CD1c-positive myeloid dendritic cell (primary cell): ENCODE measurements at regions not wholly inside any gene's neighbourhood (a gene's known extent, or its start where the extent isn't known, plus 50 kb on each side); places are given as distances from the start of the nearest gene placed in this dataset.
"Not testable (repeated sequence)": the region's sequence is repeated elsewhere in the genome, so short reads cannot be mapped to it uniquely, and the experiment has no call there.

ENCODE experiments used
- DNase-seq: peaks from one replicate; pipeline ENCODE4 v3.0.0-alpha.2; 2016; ENCODE audit errors: extremely low spot score

GRCh38 chr5:58357799-58358500 lies 101.9 kb downstream of the PLK2 start:
- DNase-seq, result no peak

GRCh38 chr5:58357121-58357520 lies 102.8 kb downstream of the PLK2 start:
- DNase-seq, result no peak

- DNase-seq, result no peak
These were observed 103.2 kb downstream of the PLK2 start for GRCh38 chr5:58356662-58357061.

- DNase-seq, result no peak
These were observed 105.1 kb downstream of the PLK2 start for GRCh38 chr5:58354827-58355226.

GRCh38 chr5:58353992-58354391 lies 105.9 kb downstream of the PLK2 start:
- no peak for DNase-seq

GRCh38 chr5:58351190-58351589 lies 108.7 kb downstream of the PLK2 start:
- DNase-seq, result no peak

GRCh38 chr5:58348996-58349728 lies 110.7 kb downstream of the PLK2 start:
- no peak for DNase-seq

- no peak for DNase-seq
These were observed 113.8 kb downstream of the PLK2 start for GRCh38 chr5:58346041-58346440.

- no peak for DNase-seq
These were observed 118.4 kb downstream of the PLK2 start for GRCh38 chr5:58341476-58341875.

GRCh38 chr5:58335518-58335917 lies 124.4 kb downstream of the PLK2 start:
- no peak for DNase-seq

- DNase-seq, result no peak
These were observed 125.9 kb downstream of the PLK2 start for GRCh38 chr5:58334035-58334434.

GRCh38 chr5:58330781-58331180 lies 129.1 kb downstream of the PLK2 start:
- no peak for DNase-seq

GRCh38 chr5:58327289-58327688 lies 132.6 kb downstream of the PLK2 start:
- no peak for DNase-seq

- DNase-seq, result no peak
These were observed 133.9 kb downstream of the PLK2 start for GRCh38 chr5:58326022-58326421.

- no peak for DNase-seq
These were observed 137.4 kb downstream of the PLK2 start for GRCh38 chr5:58322453-58322852.

GRCh38 chr5:58318468-58318867 lies 141.4 kb downstream of the PLK2 start:
- no peak for DNase-seq

GRCh38 chr5:58317808-58318207 lies 142.1 kb downstream of the PLK2 start:
- DNase-seq, result no peak

GRCh38 chr5:58317009-58317408 lies 142.9 kb downstream of the PLK2 start:
- DNase-seq, result no peak

GRCh38 chr5:58315794-58316193 lies 144.1 kb downstream of the PLK2 start:
- no peak for DNase-seq

- no peak for DNase-seq
These were observed 145.3 kb downstream of the PLK2 start for GRCh38 chr5:58314356-58315210.

- no peak for DNase-seq
These were observed 147.6 kb downstream of the PLK2 start for GRCh38 chr5:58312299-58312698.

- no peak for DNase-seq
These were observed 148.4 kb downstream of the PLK2 start for GRCh38 chr5:58311526-58311925.

GRCh38 chr5:58308384-58308783 lies 151.5 kb downstream of the PLK2 start:
- not testable (repeated sequence) for DNase-seq
